SK-N-SH treated with all-trans-retinoic acid at 6 μM for 48 hours (cell line): ENCODE measurements at regions not wholly inside any gene's neighbourhood (a gene's known extent, or its start where the extent isn't known, plus 50 kb on each side); places are given as distances from the start of the nearest gene placed in this dataset.

Source experiments
- ARNTL ChIP-seq: fragments of 450-650 bp; formaldehyde crosslinking; IDR thresholded peaks from 2 replicates; pipeline ENCODE4 v1.5.0; 2020; ENCODE audit warnings: low read depth, mild to moderate bottlenecking, moderate library complexity, borderline replicate concordance
- CSDC2 ChIP-seq: fragments of 250-450 bp; sonication (Bioruptor Pico); IDR thresholded peaks from 2 replicates; pipeline ENCODE4 v1.5.0; 2020; ENCODE audit warnings: mild to moderate bottlenecking, moderate library complexity
- ESRRG ChIP-seq: fragments of 250-450 bp; sonication (Bioruptor Pico); IDR thresholded peaks from 2 replicates; pipeline ENCODE4 v1.6.1; 2021; ENCODE audit warnings: mild to moderate bottlenecking
- ISL1 ChIP-seq: fragments of 250-450 bp; sonication (Bioruptor Pico); IDR thresholded peaks from 2 replicates; pipeline ENCODE4 v2.1.2; 2022; ENCODE audit warnings: mild to moderate bottlenecking, moderate library complexity
- PATZ1 ChIP-seq: fragments of 250-450 bp; sonication (Bioruptor Pico); IDR thresholded peaks from 2 replicates; pipeline ENCODE4 v1.8.0; 2020; ENCODE audit warnings: mild to moderate bottlenecking, moderate library complexity, borderline replicate concordance
- POU6F1 ChIP-seq: fragments of 250-450 bp; sonication (Bioruptor Pico); IDR thresholded peaks from 2 replicates; pipeline ENCODE4 v1.8.0; 2021; ENCODE audit warnings: low read depth, mild to moderate bottlenecking, moderate library complexity, borderline replicate concordance
- PPARA ChIP-seq: fragments of 250-450 bp; sonication (Bioruptor Pico); IDR thresholded peaks from 2 replicates; pipeline ENCODE4 v1.5.0; 2020; ENCODE audit warnings: mild to moderate bottlenecking, borderline replicate concordance
- TOX ChIP-seq: fragments of 250-450 bp; sonication (Bioruptor Pico); IDR thresholded peaks from 2 replicates; pipeline ENCODE4 v1.8.0; 2021; ENCODE audit warnings: mild to moderate bottlenecking, moderate library complexity, borderline replicate concordance
- TSHZ2 ChIP-seq: fragments of 250-450 bp; sonication (Bioruptor Pico); IDR thresholded peaks from 2 replicates; pipeline ENCODE4 v1.5.0; 2020; ENCODE audit warnings: mild to moderate bottlenecking, moderate library complexity
- ZFP3 ChIP-seq: fragments of 250-450 bp; sonication (Bioruptor Pico); IDR thresholded peaks from 2 replicates; pipeline ENCODE4 v1.5.0; 2020; ENCODE audit warnings: mild to moderate bottlenecking, moderate library complexity
- ZFP30 ChIP-seq: fragments of 450-650 bp; formaldehyde crosslinking; IDR thresholded peaks from 2 replicates; pipeline ENCODE4 v1.5.0; 2022; ENCODE audit warnings: mild to moderate bottlenecking, moderate library complexity
- ZNF565 ChIP-seq: fragments of 450-650 bp; formaldehyde crosslinking; conservative IDR thresholded peaks from 2 replicates; pipeline ENCODE4 v1.5.0; 2020; ENCODE audit warnings: low read depth, mild to moderate bottlenecking, moderate library complexity

- TF ChIP-seq PPARA (CRISPR knock-in tag) (no peak), ZFP30 (no peak), PATZ1 (CRISPR knock-in tag) (no peak), ZFP3 (CRISPR knock-in tag) (no peak), ESRRG (CRISPR knock-in tag) (no peak), TOX (CRISPR knock-in tag) (no peak), ARNTL (no peak), ISL1 (no peak), ZNF565 (no peak), POU6F1 (no peak), CSDC2 (no peak), TSHZ2 (CRISPR knock-in tag) (no peak)
Observed at GRCh38 chr1:96333522-96334235, 387.9 kb upstream of the PTBP2 start.
